ENCODE measurements at regions not wholly inside any gene's neighbourhood (a gene's known extent, or its start where the extent isn't known, plus 50 kb on each side); places are given as distances from the start of the nearest gene placed in this dataset.

GRCh38 chr18:65651192-65651591, 99.6 kb upstream of the CDH7 start:
- Histone ChIP-seq H3K27me3 (no peaks in the 10 kb centered on the region), H3K4me1 (no peaks in the 10 kb centered on the region), H3K4me3 (no peak overlapping the region), H3K36me3 (no peaks in the 10 kb centered on the region), H3K27ac (no peak overlapping the region), H3K9me3 (no peaks in the 10 kb centered on the region)
- intact Hi-C loops (cut with DNase I) = no loop called here
- DNase-seq (ENCODE audit: extremely low spot score in 2 of 2) = no peak
- no peak for TF ChIP-seq CTCF (IDR thresholded peaks at IDR 0.05)
- no peak for TF ChIP-seq POLR2A (IDR thresholded peaks at IDR 0.05)
- TF ChIP-seq POLR2AphosphoS5 (IDR thresholded peaks at IDR 0.05; ENCODE audit: insufficient read depth in 1 of 2, low read depth in 1 of 2) = no peak

GRCh38 chr18:65632236-65632635, 118.6 kb upstream of the CDH7 start:
- intact Hi-C loops (cut with DNase I) = no loop called here
- DNase-seq (ENCODE audit: extremely low spot score in 2 of 2) = no peak
- no peaks in the 10 kb centered on the region for H3K9me3 ChIP-seq
- TF ChIP-seq CTCF (IDR thresholded peaks at IDR 0.05) (no peak), POLR2A (IDR thresholded peaks at IDR 0.05) (no peak), POLR2AphosphoS5 (IDR thresholded peaks at IDR 0.05; ENCODE audit: insufficient read depth in 1 of 2, low read depth in 1 of 2) (no peak)
- no peaks in the 10 kb centered on the region for H3K4me1 ChIP-seq
- no peaks in the 10 kb centered on the region for H3K27me3 ChIP-seq
- H3K36me3 ChIP-seq = no peaks in the 10 kb centered on the region
- H3K27ac ChIP-seq = no peak overlapping the region
- no peak overlapping the region for H3K4me3 ChIP-seq

GRCh38 chr18:65631766-65632165, 119.0 kb upstream of the CDH7 start:
- H3K4me3 ChIP-seq = no peak overlapping the region
- DNase-seq (ENCODE audit: extremely low spot score in 2 of 2) = no peak
- H3K27me3 ChIP-seq = no peaks in the 10 kb centered on the region
- intact Hi-C loops (cut with DNase I) = no loop called here
- TF ChIP-seq POLR2AphosphoS5 (IDR thresholded peaks at IDR 0.05; ENCODE audit: insufficient read depth in 1 of 2, low read depth in 1 of 2) (no peak), CTCF (IDR thresholded peaks at IDR 0.05) (no peak), POLR2A (IDR thresholded peaks at IDR 0.05) (no peak)
- no peaks in the 10 kb centered on the region for H3K36me3 ChIP-seq
- no peaks in the 10 kb centered on the region for H3K9me3 ChIP-seq
- no peak overlapping the region for H3K27ac ChIP-seq
- no peaks in the 10 kb centered on the region for H3K4me1 ChIP-seq

- Histone ChIP-seq H3K4me3 (no peak overlapping the region), H3K36me3 (no peaks in the 10 kb centered on the region), H3K4me1 (no peaks in the 10 kb centered on the region), H3K9me3 (no peaks in the 10 kb centered on the region), H3K27me3 (no peaks in the 10 kb centered on the region), H3K27ac (no peak overlapping the region)
- TF ChIP-seq POLR2AphosphoS5 (IDR thresholded peaks at IDR 0.05; ENCODE audit: insufficient read depth in 1 of 2, low read depth in 1 of 2) = no peak
- no peak for TF ChIP-seq POLR2A (IDR thresholded peaks at IDR 0.05)
- TF ChIP-seq CTCF (IDR thresholded peaks at IDR 0.05) = no peak
- intact Hi-C loops (cut with DNase I) = no loop called here
- no peak for DNase-seq (ENCODE audit: extremely low spot score in 2 of 2)
Observed at GRCh38 chr18:65628390-65628789, 122.4 kb upstream of the CDH7 start.

GRCh38 chr18:65623676-65624075, 127.1 kb upstream of the CDH7 start:
- Histone ChIP-seq H3K9me3 (no peaks in the 10 kb centered on the region), H3K27me3 (no peaks in the 10 kb centered on the region), H3K4me1 (no peaks in the 10 kb centered on the region), H3K36me3 (no peaks in the 10 kb centered on the region), H3K27ac (no peak overlapping the region), H3K4me3 (no peak overlapping the region)
- TF ChIP-seq POLR2AphosphoS5 (IDR thresholded peaks at IDR 0.05; ENCODE audit: insufficient read depth in 1 of 2, low read depth in 1 of 2) (no peak), CTCF (IDR thresholded peaks at IDR 0.05) (no peak), POLR2A (IDR thresholded peaks at IDR 0.05) (no peak)
- DNase-seq (ENCODE audit: extremely low spot score in 2 of 2) = no peak
- intact Hi-C loops (cut with DNase I) = no loop called here
